Heart left ventricle (tissue), 13 donors: ENCODE measurements at regions not wholly inside any gene's neighbourhood (a gene's known extent, or its start where the extent isn't known, plus 50 kb on each side); places are given as distances from the start of the nearest gene placed in this dataset.

Experiments used
- CTCF ChIP-seq, 12 donors: fragments of 200-600 bp; sonication (generic) in 4 of 12; IDR thresholded peaks; one replicate each; pipeline versions ENCODE4 v1.5.0 to v1.8.0; 2018 to 2022; ENCODE audit warnings: antibody characterized with exemption in 12 of 12, mild to moderate bottlenecking in 5 of 12
- POLR2A ChIP-seq, 2 donors: fragments of 450-650 bp; IDR thresholded peaks; one replicate each; pipeline ENCODE4 v1.6.1; 2017; ENCODE audit warnings: antibody characterized with exemption in 2 of 2, mild to moderate bottlenecking in 2 of 2, moderate library complexity in 2 of 2
- donor health status: ischemic (EF 13 %, LVEDD 7.1; RV severe dilation, severe dysfunction).
- donor health status: DM: no; HTN: yes; CAD: no.
- donor health status: DM: no; HTN: no; CAD: no.
- donor health status: ischemic (EF 25% LVEDD 6.9; RV normal size, moderate dysfunction).
- donor health status: ischemic (EF 25% LVEDD 5.7; RV mildly dilated, moderate dysfunction).
- donor health status: ischemic (EF 35%, LVEDD 5.7; RV mildly dilated, moderate dysfunction).
- donor health status: nonischemic (EF 11% LVEDD 7.7; RV severe dilation, severe dysfunction).
- donor health status: DM: yes; HTN: yes; CAD: no.
- donor health status: PGD.
- donor health status: ischemic (EF 29% LVEDD 5.4; RV normal size, mild dysfunction).
- donor health status: nonischemic (EF 23%, LVEDD 6.1; RV moderate dilation, normal function).

DNA sequence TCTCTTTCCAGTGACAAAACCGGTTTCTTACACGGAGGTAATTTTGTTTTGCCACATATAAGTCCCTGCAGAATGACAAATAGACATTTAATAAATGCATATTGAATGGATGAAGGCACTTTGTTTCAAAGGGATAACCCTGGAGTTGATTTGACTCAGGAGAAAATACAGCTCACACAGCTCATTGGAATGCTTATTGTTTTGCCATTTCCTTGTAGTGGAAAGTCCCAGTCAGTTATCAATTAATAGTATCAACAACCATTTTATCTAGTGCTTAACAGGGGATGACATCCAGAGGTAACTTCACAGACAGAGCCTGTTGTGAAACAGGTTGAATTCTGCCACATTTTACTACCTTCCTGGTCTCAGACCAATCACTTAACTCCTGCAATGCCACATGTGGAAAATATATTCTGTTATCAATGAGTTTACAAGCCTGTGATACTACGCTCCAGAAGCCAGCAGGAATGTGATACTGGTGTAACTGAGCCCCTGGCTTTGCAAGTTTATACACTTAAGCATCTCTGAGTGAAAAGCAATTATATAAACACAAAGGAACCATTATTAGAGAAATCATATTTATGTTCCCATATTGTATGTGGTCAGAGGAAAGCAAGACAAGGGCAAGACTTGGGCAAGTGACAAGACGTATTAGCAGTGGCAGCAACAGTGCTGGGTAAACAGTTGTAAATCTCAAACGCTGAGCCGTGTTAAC lies 123.1 kb upstream of the ANKRD55 start:
- TF ChIP-seq CTCF (IDR thresholded peaks at IDR 0.05) = no peak
- no peak for TF ChIP-seq POLR2A (IDR thresholded peaks at IDR 0.05)
